Activated T-cell treated with anti-CD3 and anti-CD28 coated beads, Interleukin-2, amount 50 U/mL, for 4 hours (primary cell): ENCODE measurements at regions not wholly inside any gene's neighbourhood (a gene's known extent, or its start where the extent isn't known, plus 50 kb on each side); places are given as distances from the start of the nearest gene placed in this dataset.
A peak's percentile ranks its signal among the peaks of the same experiment; 100 is the strongest.
"Not testable (repeated sequence)": the region's sequence is repeated elsewhere in the genome, so short reads cannot be mapped to it uniquely, and the experiment has no call there.

Experiments
- ATAC-seq, 2 donors: fragments of 200-7000 bp; cut with Tn5 transposase; one replicate each; pipeline ENCODE4 v1.10.0; 2021
- DNase-seq: peaks from one replicate; pipeline ENCODE4 v3.0.0-alpha.2; 2020
- H3K27me3 Mint-ChIP-seq: one replicate; pipeline ENCODE4 v1.8.0; 2021; ENCODE audit warnings: low read depth, mixed read lengths
- H3K36me3 Mint-ChIP-seq: one replicate; pipeline ENCODE4 v1.8.0; 2022; ENCODE audit warnings: mixed read lengths; ENCODE audit not compliant: insufficient read depth
- H3K4me1 Mint-ChIP-seq: one replicate; pipeline ENCODE4 v1.8.0; 2021; ENCODE audit warnings: low read depth, mixed read lengths
- H3K4me3 Mint-ChIP-seq: one replicate; pipeline ENCODE4 v1.8.0; 2021; ENCODE audit warnings: mild to moderate bottlenecking, moderate library complexity, mixed read lengths
- H3K9me3 Mint-ChIP-seq: one replicate; pipeline ENCODE4 v1.8.0; 2021; ENCODE audit warnings: mixed read lengths

DNA sequence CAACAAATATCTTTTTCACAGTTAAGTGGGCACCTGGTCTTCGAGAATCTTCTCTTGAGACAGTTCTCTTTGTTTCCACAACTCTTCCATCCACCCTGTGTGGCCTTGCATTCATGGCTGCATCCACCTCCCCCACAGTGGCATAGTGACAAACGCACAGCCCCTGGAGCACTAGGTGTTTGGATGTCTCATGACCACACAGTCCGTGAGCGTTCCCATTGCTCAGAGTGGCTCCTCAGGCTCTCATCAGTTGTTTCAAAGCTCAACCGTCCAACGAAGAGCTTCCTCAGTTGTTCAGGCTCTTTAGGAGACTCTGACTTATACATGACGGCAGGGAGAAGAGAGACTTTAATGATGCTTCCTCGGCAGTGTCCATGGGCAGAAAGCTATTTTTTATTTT is 191.6 kb downstream of the CDRT15L2 start:
- ATAC-seq (no peak), DNase-seq (no peak)
- Mint-ChIP-seq H3K27me3 (peaks cover 6% of the 10 kb centered on the region), H3K36me3 (no peaks in the 10 kb centered on the region), H3K4me3 (no peak overlapping the region), H3K4me1 (no peaks in the 10 kb centered on the region), H3K9me3 (no peaks in the 10 kb centered on the region)

DNA sequence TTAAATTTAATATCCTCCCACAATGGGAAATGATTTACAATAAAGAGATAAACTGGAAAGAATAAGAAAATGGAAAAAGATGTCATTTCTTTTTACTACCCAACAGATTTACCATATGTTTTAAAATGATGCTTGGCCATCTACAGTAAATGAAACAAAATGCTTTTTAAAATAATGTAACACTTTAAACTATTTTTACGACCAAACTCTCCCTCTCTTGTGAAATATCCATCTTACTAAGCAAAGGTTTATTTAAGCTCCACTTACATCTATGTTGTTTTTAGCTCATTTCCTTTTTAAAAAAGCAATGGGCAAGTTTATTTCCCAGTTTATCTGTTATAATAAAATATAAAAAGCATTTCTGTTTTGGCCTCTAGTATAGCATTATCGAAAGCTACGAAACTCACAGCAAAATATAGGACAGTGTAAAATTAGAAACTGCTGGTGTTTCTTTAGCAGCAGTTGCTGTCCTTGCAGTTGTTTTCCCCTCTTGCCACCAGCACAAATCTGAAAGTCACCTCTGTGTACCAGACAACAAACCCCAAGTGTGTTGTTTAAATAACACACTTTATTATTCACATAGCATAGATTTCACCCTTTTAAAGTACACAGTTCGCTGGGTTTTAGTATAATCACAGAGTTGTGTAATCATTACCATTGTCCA is 195.1 kb downstream of the CDRT15L2 start:
- Mint-ChIP-seq H3K9me3 (no peaks in the 10 kb centered on the region), H3K27me3 (peaks cover 3% of the 10 kb centered on the region), H3K4me3 (no peak overlapping the region), H3K36me3 (no peaks in the 10 kb centered on the region), H3K4me1 (no peaks in the 10 kb centered on the region)
- DNase-seq = no peak
- ATAC-seq = no peak

DNA sequence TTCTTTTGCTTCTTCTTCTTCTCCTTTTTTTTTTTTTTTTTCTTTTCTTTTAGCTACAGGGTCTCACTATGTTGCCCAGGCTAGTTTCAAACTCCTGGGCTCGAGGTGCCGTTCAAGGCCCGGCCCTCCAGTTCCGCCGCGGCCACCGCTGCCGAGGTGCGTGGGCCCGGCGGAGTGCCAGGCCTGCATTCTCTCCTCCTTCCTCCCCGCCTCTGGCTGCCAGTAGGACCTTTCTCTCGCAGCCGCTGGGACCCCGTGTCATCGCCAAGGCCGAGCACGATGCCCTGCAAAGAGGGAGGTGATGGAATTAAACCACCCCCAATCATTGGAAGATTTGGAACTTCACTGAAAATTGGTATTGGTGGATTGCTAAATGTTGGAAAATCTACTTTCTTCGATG is 195.8 kb downstream of the CDRT15L2 start:
- Mint-ChIP-seq H3K4me3 (no peak overlapping the region), H3K27me3 (peaks cover 3% of the 10 kb centered on the region), H3K4me1 (no peaks in the 10 kb centered on the region), H3K9me3 (no peaks in the 10 kb centered on the region), H3K36me3 (no peaks in the 10 kb centered on the region)
- ATAC-seq = no peak
- no peak for DNase-seq

DNA sequence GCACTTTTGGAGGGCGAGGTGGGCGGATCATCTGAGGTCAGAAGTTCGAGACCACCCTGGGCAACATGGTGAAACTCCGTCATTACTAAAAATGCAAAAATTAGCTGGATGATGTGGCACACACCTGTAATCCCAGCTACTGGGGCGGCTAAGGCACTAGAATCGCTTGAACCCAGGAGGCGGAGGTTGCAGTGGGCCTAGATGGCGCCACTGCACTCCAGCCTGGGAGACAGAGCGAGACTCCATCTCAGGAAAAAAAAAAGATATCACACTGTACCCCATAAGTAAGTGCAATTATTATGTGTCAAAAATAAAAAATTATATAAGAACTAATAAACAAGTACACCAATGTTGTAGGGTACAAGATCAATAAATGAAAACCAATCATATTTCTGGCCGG is 200.0 kb downstream of the CDRT15L2 start:
- H3K27me3 Mint-ChIP-seq = peaks cover 8% of the 10 kb centered on the region
- no peaks in the 10 kb centered on the region for H3K4me1 Mint-ChIP-seq
- no peaks in the 10 kb centered on the region for H3K9me3 Mint-ChIP-seq
- ATAC-seq (no peak), DNase-seq (no peak)
- H3K36me3 Mint-ChIP-seq = no peaks in the 10 kb centered on the region
- H3K4me3 Mint-ChIP-seq = no peak overlapping the region

DNA sequence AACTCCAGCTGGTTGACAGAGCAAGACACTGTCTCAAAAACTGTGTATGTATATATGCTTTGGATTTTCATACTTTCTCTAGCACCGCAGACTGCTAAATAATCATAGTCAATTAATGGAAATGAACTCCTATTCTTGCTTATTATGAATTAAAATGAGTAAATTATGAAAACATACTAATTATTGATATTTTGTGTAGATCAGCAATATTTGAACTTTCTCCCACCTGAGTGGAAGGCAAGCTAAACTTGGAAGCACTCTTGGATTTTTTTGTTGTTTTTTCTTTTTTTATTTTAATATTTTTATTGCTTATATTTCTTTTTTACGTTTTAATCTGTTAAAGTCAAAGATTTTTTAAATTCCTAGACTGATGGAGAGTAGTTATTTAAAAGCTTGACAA is 201.7 kb downstream of the CDRT15L2 start:
- no peaks in the 10 kb centered on the region for H3K4me1 Mint-ChIP-seq
- H3K4me3 Mint-ChIP-seq = no peak overlapping the region
- DNase-seq = no peak
- H3K36me3 Mint-ChIP-seq = no peaks in the 10 kb centered on the region
- no peaks in the 10 kb centered on the region for H3K9me3 Mint-ChIP-seq
- ATAC-seq = no peak
- H3K27me3 Mint-ChIP-seq = peaks cover 13% of the 10 kb centered on the region

DNA sequence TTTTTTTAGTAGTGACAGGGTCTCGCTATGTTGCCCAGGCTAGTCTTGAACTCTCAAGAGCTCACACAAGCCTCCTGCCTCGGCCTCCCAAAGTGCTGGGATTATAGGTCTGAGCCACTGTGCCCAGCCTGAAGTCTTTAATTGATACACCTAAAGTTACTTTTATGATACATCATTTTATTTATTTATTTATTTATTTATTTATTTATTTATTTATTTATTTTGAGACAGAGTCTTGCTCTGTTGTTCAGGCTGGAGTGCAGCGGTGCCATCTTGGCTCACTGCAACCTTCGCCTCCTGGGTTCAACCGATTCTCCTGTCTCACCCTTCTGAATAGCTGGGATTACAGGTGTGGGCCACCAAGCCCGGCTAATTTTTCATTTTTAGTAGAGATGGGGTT is 202.3 kb downstream of the CDRT15L2 start:
- not testable (repeated sequence) for ATAC-seq

DNA sequence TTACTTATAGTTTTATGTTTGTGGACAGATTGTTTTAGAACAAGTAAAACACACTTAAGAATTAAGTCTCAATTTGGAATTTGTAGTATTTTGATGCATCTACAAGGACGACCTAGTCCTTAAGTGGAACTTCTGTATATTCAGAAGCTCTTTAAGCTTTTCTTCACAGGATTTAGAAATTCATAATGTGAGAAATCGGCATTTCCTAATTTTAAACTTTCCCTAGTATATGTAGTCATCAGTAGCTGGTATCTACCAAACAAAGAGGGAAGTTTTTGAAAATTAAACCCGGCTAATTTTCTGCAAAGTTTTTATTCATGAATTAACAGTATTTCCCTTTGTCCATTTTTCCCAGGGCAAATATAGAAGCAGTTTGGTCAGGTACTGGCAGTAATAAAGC is 203.6 kb downstream of the CDRT15L2 start:
- DNase-seq (no peak), ATAC-seq (no peak)
- Mint-ChIP-seq H3K4me3 (no peak overlapping the region), H3K36me3 (no peaks in the 10 kb centered on the region), H3K27me3 (peaks cover 13% of the 10 kb centered on the region), H3K4me1 (no peaks in the 10 kb centered on the region), H3K9me3 (no peaks in the 10 kb centered on the region)

More for the DNA sequence above, 202.3 kb downstream of the CDRT15L2 start:
- not testable (repeated sequence) for H3K36me3 Mint-ChIP-seq, H3K4me1 Mint-ChIP-seq, H3K4me3 Mint-ChIP-seq, DNase-seq, H3K9me3 Mint-ChIP-seq
- peaks cover 13% of the 10 kb centered on the region for H3K27me3 Mint-ChIP-seq

DNA sequence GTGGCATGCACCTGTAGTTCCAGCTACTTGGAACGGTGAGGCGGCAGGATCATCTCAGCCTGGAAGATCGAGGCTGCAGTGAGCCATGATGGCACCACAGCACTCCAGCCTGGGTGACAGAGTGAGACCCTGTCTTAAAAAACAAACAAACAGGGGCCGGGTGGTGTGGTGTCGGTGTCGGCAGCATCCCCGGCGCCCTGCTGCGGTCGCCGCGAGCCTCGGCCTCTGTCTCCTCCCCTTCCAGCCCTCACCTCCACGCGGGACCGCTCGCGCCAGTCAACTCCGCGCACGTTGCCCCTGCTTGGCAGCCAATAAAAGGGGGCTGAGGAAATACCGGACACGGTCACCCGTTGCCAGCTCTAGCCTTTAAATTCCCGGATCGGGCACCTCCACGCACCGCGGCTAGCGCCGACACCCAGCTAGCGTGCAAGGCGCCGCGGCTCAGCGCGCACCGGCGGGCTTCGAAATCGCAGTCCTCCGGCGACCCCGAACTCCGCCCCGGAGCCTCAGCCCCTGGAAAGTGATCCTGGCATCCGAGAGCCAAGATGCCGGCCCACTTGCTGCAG is 204.7 kb downstream of the CDRT15L2 start:
- H3K9me3 Mint-ChIP-seq = no peaks in the 10 kb centered on the region
- no peaks in the 10 kb centered on the region for H3K36me3 Mint-ChIP-seq
- DNase-seq = no peak
- peaks cover 13% of the 10 kb centered on the region for H3K27me3 Mint-ChIP-seq
- ATAC-seq = no peak
- H3K4me1 Mint-ChIP-seq = no peaks in the 10 kb centered on the region
- no peak overlapping the region for H3K4me3 Mint-ChIP-seq

DNA sequence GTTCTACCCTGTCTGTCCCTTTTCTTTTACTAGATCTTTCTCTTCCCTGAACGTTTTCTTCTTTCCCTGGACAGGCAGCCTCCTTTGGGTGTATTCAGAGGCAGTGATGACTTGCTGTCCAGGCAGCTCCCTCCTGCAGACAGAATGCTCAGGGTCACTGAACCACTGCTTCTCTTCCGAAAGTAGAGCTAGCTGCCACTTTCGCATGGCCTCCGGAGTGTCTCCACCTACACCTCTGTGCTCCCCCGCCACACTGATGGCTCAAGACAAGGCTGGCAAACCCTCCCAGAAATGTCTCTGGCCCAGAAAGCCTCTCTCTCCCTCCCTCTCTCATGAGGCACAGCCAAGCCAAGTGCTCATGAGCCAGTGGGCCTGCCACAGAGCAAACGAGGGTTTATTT is 207.8 kb downstream of the CDRT15L2 start:
- DNase-seq = no peak
- Mint-ChIP-seq H3K4me1 (no peaks in the 10 kb centered on the region), H3K27me3 (peaks cover 13% of the 10 kb centered on the region), H3K4me3 (no peak overlapping the region), H3K9me3 (no peaks in the 10 kb centered on the region), H3K36me3 (no peaks in the 10 kb centered on the region)
- ATAC-seq = no peak

DNA sequence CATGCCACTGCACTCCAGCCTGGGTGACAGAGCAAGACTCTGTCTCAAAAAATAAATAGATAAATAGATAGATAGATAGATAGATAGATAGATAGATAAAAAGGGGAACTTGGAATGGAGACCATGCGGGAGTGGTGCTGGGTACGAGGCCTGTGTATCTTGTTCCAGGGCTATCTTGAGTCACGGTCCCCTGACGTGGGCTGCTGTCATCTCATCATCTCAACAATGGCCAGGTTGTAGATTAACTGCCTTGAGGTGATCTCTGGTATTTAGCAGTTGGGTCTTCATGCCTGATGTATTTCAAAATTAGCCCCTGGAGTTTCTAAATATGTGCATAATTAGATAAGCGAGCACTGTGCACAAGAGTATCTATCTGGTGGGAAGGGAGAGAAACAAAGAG is 212.1 kb downstream of the CDRT15L2 start:
- DNase-seq (no peak), ATAC-seq (no peak)
- no peaks in the 10 kb centered on the region for H3K27me3 Mint-ChIP-seq
- H3K4me3 Mint-ChIP-seq = no peak overlapping the region
- no peaks in the 10 kb centered on the region for H3K4me1 Mint-ChIP-seq
- H3K36me3 Mint-ChIP-seq = no peaks in the 10 kb centered on the region
- H3K9me3 Mint-ChIP-seq = no peaks in the 10 kb centered on the region

DNA sequence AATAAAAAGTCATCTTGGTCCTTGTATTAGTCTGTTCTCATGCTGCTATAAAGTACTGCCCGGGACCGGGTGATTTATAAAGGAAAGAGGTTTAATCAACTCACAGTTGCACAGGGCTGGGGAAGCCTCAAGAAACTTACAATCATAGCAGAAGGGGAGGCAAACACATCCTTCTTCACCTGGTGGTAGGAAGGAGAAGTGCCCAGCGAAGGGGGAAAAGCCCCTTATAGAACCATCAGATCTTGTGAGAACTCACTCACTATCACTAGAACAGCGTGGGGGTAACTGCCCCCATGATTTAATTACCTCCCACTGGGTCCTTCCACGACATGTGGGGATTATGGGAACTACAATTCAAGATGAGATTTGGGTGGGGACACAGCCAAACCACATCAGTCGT is 215.0 kb downstream of the CDRT15L2 start:
- not testable (repeated sequence) for H3K27me3 Mint-ChIP-seq, H3K4me1 Mint-ChIP-seq

DNA sequence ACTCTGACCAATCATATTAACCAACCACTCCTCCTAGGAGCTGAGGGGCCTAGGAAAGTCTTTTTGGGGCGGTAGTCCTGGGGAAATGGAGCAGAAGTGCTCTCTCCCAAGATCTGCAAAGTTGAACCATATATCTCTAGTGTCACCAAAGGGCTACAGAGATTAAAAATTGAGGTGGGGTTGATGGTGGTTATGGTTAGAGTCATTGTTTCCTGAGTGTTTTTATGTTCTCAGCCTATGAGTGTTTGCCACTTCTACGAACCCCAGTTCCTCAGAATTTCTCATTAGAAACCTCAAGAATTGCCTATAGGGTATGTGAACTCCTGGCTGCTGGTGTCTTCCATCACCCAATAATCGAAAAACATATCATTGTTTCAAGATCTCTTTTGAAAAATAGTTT is 217.8 kb downstream of the CDRT15L2 start:
- ATAC-seq (peak in 1 of 2 donors; percentile 41), DNase-seq (no peak)
- Mint-ChIP-seq H3K4me3 (no peak overlapping the region), H3K4me1 (peaks cover 9% of the 10 kb centered on the region), H3K9me3 (no peaks in the 10 kb centered on the region), H3K36me3 (no peaks in the 10 kb centered on the region), H3K27me3 (no peaks in the 10 kb centered on the region)

More for the DNA sequence above, 215.0 kb downstream of the CDRT15L2 start:
- not testable (repeated sequence) for H3K36me3 Mint-ChIP-seq, ATAC-seq, H3K9me3 Mint-ChIP-seq, DNase-seq, H3K4me3 Mint-ChIP-seq

DNA sequence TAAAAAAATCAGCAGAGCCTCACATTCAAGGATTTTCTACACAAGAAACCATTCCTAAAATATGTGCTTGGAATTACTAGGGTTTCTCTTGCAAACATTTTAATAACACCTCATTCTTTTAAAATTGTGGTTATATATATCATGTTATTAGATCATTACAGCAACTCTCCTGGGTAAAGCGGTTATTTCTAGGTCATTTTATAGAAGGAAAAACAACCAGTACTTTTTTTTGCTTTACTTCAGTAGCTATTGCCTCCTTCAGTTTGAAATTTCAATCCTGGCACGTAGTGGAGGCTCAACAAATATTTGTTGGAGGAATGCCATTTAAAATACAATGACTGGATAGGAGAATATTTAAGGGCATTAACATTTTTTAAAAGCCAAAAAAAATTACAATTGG is 220.6 kb downstream of the CDRT15L2 start:
- Mint-ChIP-seq H3K4me3 (no peak overlapping the region), H3K36me3 (no peaks in the 10 kb centered on the region), H3K4me1 (peaks cover 9% of the 10 kb centered on the region), H3K9me3 (no peaks in the 10 kb centered on the region), H3K27me3 (no peaks in the 10 kb centered on the region)
- ATAC-seq (no peak), DNase-seq (no peak)

DNA sequence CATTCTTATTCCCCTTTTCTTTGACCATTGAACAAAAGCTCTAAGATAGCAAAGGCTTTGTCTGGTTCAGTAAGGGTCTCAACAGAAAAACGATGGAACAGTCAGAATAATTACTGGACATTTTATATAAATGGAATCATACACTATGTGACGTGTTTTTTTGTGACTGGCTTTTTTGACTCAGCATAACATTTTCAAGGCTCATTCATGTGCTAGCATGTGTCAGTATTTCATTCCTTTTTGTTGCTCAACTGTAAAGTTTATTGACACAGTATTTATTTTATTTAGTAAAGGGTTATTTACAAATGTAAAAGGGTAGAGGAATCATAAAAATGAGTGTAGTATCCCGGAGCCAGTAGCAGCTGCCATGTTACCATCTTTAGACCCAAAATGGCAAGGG is 226.2 kb downstream of the CDRT15L2 start:
- Mint-ChIP-seq H3K27me3 (peaks cover 10% of the 10 kb centered on the region), H3K4me3 (no peak overlapping the region), H3K36me3 (no peaks in the 10 kb centered on the region), H3K4me1 (no peaks in the 10 kb centered on the region), H3K9me3 (peaks cover 8% of the 10 kb centered on the region)
- DNase-seq (no peak), ATAC-seq (no peak)

DNA sequence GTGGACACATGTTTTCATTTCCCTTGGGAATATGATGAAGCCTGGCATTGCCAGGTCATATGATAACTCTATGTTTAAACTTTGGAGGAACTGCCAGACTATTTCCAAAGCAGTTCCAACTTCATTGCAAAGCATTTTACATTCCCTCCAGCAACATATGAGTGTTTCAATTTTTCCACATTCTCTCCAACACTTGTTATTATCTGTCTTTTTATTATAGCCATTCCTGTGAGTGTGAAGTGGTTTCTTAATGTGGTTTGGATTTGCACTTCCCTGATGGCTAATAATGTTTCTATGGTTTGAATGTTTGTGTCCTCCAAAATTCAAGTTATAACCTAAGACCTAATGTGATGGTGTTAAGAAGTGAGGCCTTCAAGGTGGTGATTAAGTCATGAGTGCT is 228.0 kb downstream of the CDRT15L2 start:
- H3K36me3 Mint-ChIP-seq, DNase-seq, ATAC-seq, H3K4me3 Mint-ChIP-seq, H3K4me1 Mint-ChIP-seq, H3K9me3 Mint-ChIP-seq: not testable (repeated sequence)
- peaks cover 12% of the 10 kb centered on the region for H3K27me3 Mint-ChIP-seq
